ENCODE measurements at regions not wholly inside any gene's neighbourhood (a gene's known extent, or its start where the extent isn't known, plus 50 kb on each side); places are given as distances from the start of the nearest gene placed in this dataset.
A peak's percentile ranks its signal among the peaks of the same experiment; 100 is the strongest.
"Not testable (repeated sequence)": the region's sequence is repeated elsewhere in the genome, so short reads cannot be mapped to it uniquely, and the experiment has no call there.

- no peak overlapping the region for H3K27ac ChIP-seq
- no peak for DNase-seq (ENCODE audit: low read depth, low spot score)
These were observed 147.2 kb upstream of the EYA4 start for GRCh38 chr6:133093956-133094355.

GRCh38 chr6:133097208-133097607, 143.9 kb upstream of the EYA4 start:
- peak overlapping the region; percentile 14 for H3K27ac ChIP-seq
- DNase-seq (ENCODE audit: low read depth, low spot score), result no peak

GRCh38 chr6:133099573-133099972, 141.6 kb upstream of the EYA4 start:
- DNase-seq (ENCODE audit: low read depth, low spot score), result no peak
- H3K27ac ChIP-seq, result peak overlapping the region; percentile 64

- H3K27ac ChIP-seq, result no peak overlapping the region
- DNase-seq (ENCODE audit: low read depth, low spot score), result no peak
These were observed 140.3 kb upstream of the EYA4 start for GRCh38 chr6:133100865-133101264.

GRCh38 chr6:133101790-133102189, 139.4 kb upstream of the EYA4 start:
- DNase-seq (ENCODE audit: low read depth, low spot score), result no peak

GRCh38 chr6:133106934-133107333, 134.2 kb upstream of the EYA4 start:
- H3K27ac ChIP-seq, result no peak overlapping the region
- no peak for DNase-seq (ENCODE audit: low read depth, low spot score)

More at GRCh38 chr6:133101790-133102189, 139.4 kb upstream of the EYA4 start:
- no peak overlapping the region for H3K27ac ChIP-seq

- no peak for DNase-seq (ENCODE audit: low read depth, low spot score)
- H3K27ac ChIP-seq, result no peak overlapping the region
These were observed 132.7 kb upstream of the EYA4 start for GRCh38 chr6:133108419-133108818.

- H3K27ac ChIP-seq, result no peak overlapping the region
- DNase-seq (ENCODE audit: low read depth, low spot score), result no peak
These were observed 126.2 kb upstream of the EYA4 start for GRCh38 chr6:133114973-133115372.

GRCh38 chr6:133115946-133116345, 125.2 kb upstream of the EYA4 start:
- H3K27ac ChIP-seq, result no peak overlapping the region
- no peak for DNase-seq (ENCODE audit: low read depth, low spot score)

- no peak for DNase-seq (ENCODE audit: low read depth, low spot score)
- H3K27ac ChIP-seq, result no peak overlapping the region
These were observed 113.0 kb upstream of the EYA4 start for GRCh38 chr6:133128191-133128590.

- DNase-seq (ENCODE audit: low read depth, low spot score), result no peak
- no peak overlapping the region for H3K27ac ChIP-seq
These were observed 111.6 kb upstream of the EYA4 start for GRCh38 chr6:133129556-133129955.

GRCh38 chr6:133130863-133131262, 110.3 kb upstream of the EYA4 start:
- peak; percentile 70 for DNase-seq (ENCODE audit: low read depth, low spot score)
- H3K27ac ChIP-seq, result peak overlapping the region; percentile 16

GRCh38 chr6:133131621-133132465, 109.3 kb upstream of the EYA4 start:
- no peak overlapping the region for H3K27ac ChIP-seq
- DNase-seq (ENCODE audit: low read depth, low spot score), result no peak

GRCh38 chr6:133132466-133132971, 108.6 kb upstream of the EYA4 start:
- H3K27ac ChIP-seq, result no peak overlapping the region
- no peak for DNase-seq (ENCODE audit: low read depth, low spot score)

GRCh38 chr6:133136177-133136880, 104.8 kb upstream of the EYA4 start:
- no peak for DNase-seq (ENCODE audit: low read depth, low spot score)
- H3K27ac ChIP-seq, result no peak overlapping the region

GRCh38 chr6:133147470-133148184, 93.5 kb upstream of the EYA4 start:
- not testable (repeated sequence) for DNase-seq (ENCODE audit: low read depth, low spot score); H3K27ac ChIP-seq

GRCh38 chr6:133156689-133157088, 84.5 kb upstream of the EYA4 start:
- DNase-seq (ENCODE audit: low read depth, low spot score), result no peak
- no peak overlapping the region for H3K27ac ChIP-seq

- DNase-seq (ENCODE audit: low read depth, low spot score), result no peak
- H3K27ac ChIP-seq, result no peak overlapping the region
These were observed 83.2 kb upstream of the EYA4 start for GRCh38 chr6:133157995-133158394.

GRCh38 chr6:133159255-133159795, 81.8 kb upstream of the EYA4 start:
- H3K27ac ChIP-seq, result no peak overlapping the region
- no peak for DNase-seq (ENCODE audit: low read depth, low spot score)

GRCh38 chr6:133160536-133160935, 80.6 kb upstream of the EYA4 start:
- no peak overlapping the region for H3K27ac ChIP-seq
- no peak for DNase-seq (ENCODE audit: low read depth, low spot score)
